ENCODE measurements at regions not wholly inside any gene's neighbourhood (a gene's known extent, or its start where the extent isn't known, plus 50 kb on each side); places are given as distances from the start of the nearest gene placed in this dataset.

DNA sequence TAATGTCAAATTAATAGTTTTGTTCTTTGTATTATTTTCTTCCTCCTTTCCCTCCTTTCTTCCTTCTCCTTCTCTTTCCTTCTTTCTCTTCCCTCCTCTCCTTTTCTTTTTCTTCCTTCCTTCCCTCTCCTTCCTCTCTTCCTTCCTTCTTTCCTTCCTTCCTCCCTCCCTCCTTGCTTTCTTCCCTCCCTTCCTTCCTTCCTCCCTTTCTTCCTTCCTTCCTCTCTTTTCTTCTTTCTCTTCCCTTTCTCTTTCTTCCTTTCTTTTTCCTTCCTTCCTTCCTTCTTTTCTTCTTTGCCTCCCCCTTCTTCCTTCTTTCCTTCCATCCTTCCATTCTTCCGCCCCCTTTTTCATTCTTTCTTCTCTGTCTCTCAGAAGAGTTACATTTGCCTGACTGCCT lies 518.2 kb upstream of the ID4 start (continued):
- TF ChIP-seq EP300 (IDR thresholded peaks at IDR 0.05; ENCODE audit: borderline replicate concordance in 1 of 2, low read depth in 2 of 2, low read length in 2 of 2) = no peak

Data from H1 (cell line).